IMR-90 (cell line): ENCODE measurements at regions not wholly inside any gene's neighbourhood (a gene's known extent, or its start where the extent isn't known, plus 50 kb on each side); places are given as distances from the start of the nearest gene placed in this dataset.
A peak's percentile ranks its signal among the peaks of the same experiment; 100 is the strongest.

Experiments used
- ATAC-seq: fragments of 200-7000 bp; cut with Tn5 transposase; 2 replicates; pipeline ENCODE4 v1.9.1; 2020; ENCODE audit warnings: low read depth, mild to moderate bottlenecking, moderate library complexity
- BruUV-seq: library from RNA; stranded (reverse); fragments of 400-500 nt; replicated peaks from 2 replicates; lab custom pipeline; 2021; lab: Mats Ljungman, UMichigan
- CTCF ChIA-PET: fragments of 300-600 bp; formaldehyde crosslinking; extraction: SDS; loops from one replicate; lab custom pipeline; 2021; ENCODE audit warnings: antibody characterized with exemption; lab: Yijun Ruan, JAX
- POLR2A ChIA-PET: fragments of 300-600 bp; sonication (Branson Sonifier 250); formaldehyde crosslinking; loops from one replicate; lab custom pipeline; 2022; ENCODE audit warnings: antibody characterized with exemption; ENCODE audit not compliant: unreplicated experiment; lab: Charles Lee
- DNase-seq: peaks from one replicate; pipeline ENCODE4 v3.0.0; 2013
- H2AFZ ChIP-seq: replicated peaks from 2 replicates; pipeline ENCODE3; 2013; ENCODE audit warnings: low read length, mild to moderate bottlenecking; ENCODE audit not compliant: poor library complexity
- H2AK5ac ChIP-seq: 2 replicates; pipeline ENCODE4 v1.6.1; 2013; ENCODE audit warnings: low read depth, low read length, inconsistent platforms
- H2AK9ac ChIP-seq: replicated peaks from 2 replicates; pipeline ENCODE3; 2013; ENCODE audit warnings: mild to moderate bottlenecking, low read depth, low read length, moderate library complexity; ENCODE audit not compliant: poor library complexity
- H2BK120ac ChIP-seq: 2 replicates; pipeline ENCODE4 v1.6.1; 2013; ENCODE audit warnings: low read depth, low read length, inconsistent platforms
- H2BK15ac ChIP-seq: 3 replicates; pipeline ENCODE4 v1.6.1; 2013; ENCODE audit warnings: low read depth, low read length, inconsistent platforms
- H2BK20ac ChIP-seq: 2 replicates; pipeline ENCODE4 v1.6.1; 2013; ENCODE audit warnings: low read depth, mild to moderate bottlenecking, inconsistent platforms, low read length, moderate library complexity
- H2BK5ac ChIP-seq: 2 replicates; pipeline ENCODE4 v1.6.1; 2013; ENCODE audit warnings: mild to moderate bottlenecking, low read depth, low read length, inconsistent platforms; ENCODE audit not compliant: poor library complexity, severe bottlenecking
- H3K14ac ChIP-seq: replicated peaks from 2 replicates; pipeline ENCODE4 v1.6.1; 2013; ENCODE audit warnings: low read depth, low read length, inconsistent platforms
- H3K18ac ChIP-seq: 2 replicates; pipeline ENCODE4 v1.6.1; 2013; ENCODE audit warnings: low read depth, low read length, control low read depth
- H3K23ac ChIP-seq: 2 replicates; pipeline ENCODE4 v1.6.1; 2013; ENCODE audit warnings: low read depth, low read length, inconsistent platforms
- H3K27ac ChIP-seq: 2 replicates; pipeline ENCODE4 v1.5.1; 2013; ENCODE audit warnings: mild to moderate bottlenecking, control low read depth, low read length; ENCODE audit not compliant: insufficient read depth
- H3K27me3 ChIP-seq: 2 replicates; pipeline ENCODE4 v1.6.1; 2013; ENCODE audit warnings: low read length; ENCODE audit not compliant: control insufficient read depth, insufficient read depth
- H3K36me3 ChIP-seq: 2 replicates; pipeline ENCODE4 v1.6.1; 2013; ENCODE audit warnings: low read length, mixed read lengths; ENCODE audit not compliant: control insufficient read depth, insufficient read depth
- H3K4ac ChIP-seq: 2 replicates; pipeline ENCODE4 v1.6.1; 2013; ENCODE audit warnings: low read depth, low read length, inconsistent platforms
- H3K4me1 ChIP-seq: 2 replicates; pipeline ENCODE4 v1.6.1; 2013; ENCODE audit warnings: low read length, mixed read lengths; ENCODE audit not compliant: control insufficient read depth, insufficient read depth
- H3K4me2 ChIP-seq: 2 replicates; pipeline ENCODE4 v1.6.1; 2013; ENCODE audit warnings: low read depth, mild to moderate bottlenecking, control low read depth, low read length, moderate library complexity
- H3K4me3 ChIP-seq: 2 replicates; pipeline ENCODE4 v1.5.1; 2013; ENCODE audit warnings: low read depth, mild to moderate bottlenecking, control low read depth, low read length, moderate library complexity; ENCODE audit not compliant: insufficient read depth
- H3K56ac ChIP-seq: 2 replicates; pipeline ENCODE4 v1.6.1; 2013; ENCODE audit warnings: low read length, inconsistent platforms; ENCODE audit not compliant: insufficient read depth; ENCODE audit errors: extremely low read depth
- H3K79me1 ChIP-seq, 2 experiments: 2 replicates each; pipeline ENCODE4 v1.6.1; 2013; ENCODE audit warnings: low read length in 2 of 2, inconsistent platforms in 1 of 2, low read depth in 1 of 2
- H3K9ac ChIP-seq: 2 replicates; pipeline ENCODE4 v1.6.1; 2013; ENCODE audit warnings: low read depth, low read length, control low read depth
- H3K9me1 ChIP-seq: 2 replicates; pipeline ENCODE4 v1.6.1; 2013; ENCODE audit warnings: low read length, inconsistent platforms; ENCODE audit not compliant: insufficient read depth
- H3K9me3 ChIP-seq: 2 replicates; pipeline ENCODE4 v1.6.1; 2013; ENCODE audit warnings: low read length; ENCODE audit not compliant: control insufficient read depth, insufficient read depth
- H4K20me1 ChIP-seq: 2 replicates; pipeline ENCODE4 v1.6.1; 2013; ENCODE audit warnings: low read length, inconsistent platforms; ENCODE audit not compliant: insufficient read depth
- H4K5ac ChIP-seq: 2 replicates; pipeline ENCODE4 v1.6.1; 2013; ENCODE audit warnings: mild to moderate bottlenecking, low read depth, low read length, control low read depth
- H4K8ac ChIP-seq, 2 experiments: 2 replicates each; pipeline ENCODE4 v1.6.1; 2013; ENCODE audit warnings: low read depth in 2 of 2, low read length in 2 of 2, control low read depth in 1 of 2, inconsistent platforms in 1 of 2
- H4K91ac ChIP-seq: 2 replicates; pipeline ENCODE4 v1.6.1; 2013; ENCODE audit warnings: low read depth, low read length, inconsistent platforms; ENCODE audit not compliant: insufficient read depth
- BHLHE40 ChIP-seq: fragments of 150-350 bp; IDR thresholded peaks from 2 replicates; pipeline ENCODE4 v1.6.1; 2016; ENCODE audit warnings: mild to moderate bottlenecking, low read depth, low read length
- MAZ ChIP-seq: IDR thresholded peaks from 2 replicates; pipeline ENCODE4 v1.6.1; 2012; ENCODE audit warnings: low read depth, mild to moderate bottlenecking, low read length, improper control_type of control experiment, moderate library complexity, borderline replicate concordance
- NFE2L2 ChIP-seq: fragments of 150-350 bp; IDR thresholded peaks from 2 replicates; pipeline ENCODE4 v1.6.1; 2016; ENCODE audit warnings: low read depth, mild to moderate bottlenecking, low read length
- RAD21 ChIP-seq: IDR thresholded peaks from 2 replicates; pipeline ENCODE4 v1.6.1; 2012; ENCODE audit warnings: low read length, improper control_type of control experiment
- RCOR1 ChIP-seq: IDR thresholded peaks from 2 replicates; pipeline ENCODE4 v1.6.1; 2012; ENCODE audit warnings: mild to moderate bottlenecking, low read length, improper control_type of control experiment; ENCODE audit not compliant: insufficient replicate concordance
- WGBS, 2 experiments: methylation state at CpG; one replicate each; pipeline versions ENCODE4 v1.1.5 to v1.1.7; 2013; ENCODE audit warnings: missing lambda C conversion rate in 2 of 2; ENCODE audit not compliant: insufficient read length in 1 of 2; ENCODE audit errors: extremely low coverage in 2 of 2; 5-methylcytosine and 5-hydroxymethylcytosine counted together
- dilution Hi-C: fragments of 300-500 bp; cut with HindIII; formaldehyde crosslinking; loops from one replicate; pipeline ENCODE4 v1.14.3; 2018; ENCODE audit warnings: low sequenced_read_pairs; ENCODE audit not compliant: unreplicated experiment
- in situ Hi-C: fragments of 300-500 bp; cut with MboI; formaldehyde crosslinking; loops from 3 replicates; pipeline ENCODE4 v1.14.3; 2019; ENCODE audit warnings: low sequenced_read_pairs, inconsistent platforms, mixed read lengths
- intact Hi-C: fragments of 100-400 bp; cut with micrococcal nuclease; formaldehyde crosslinking; loops from 2 replicates; pipeline ENCODE4 v1.10.0; 2022

DNA sequence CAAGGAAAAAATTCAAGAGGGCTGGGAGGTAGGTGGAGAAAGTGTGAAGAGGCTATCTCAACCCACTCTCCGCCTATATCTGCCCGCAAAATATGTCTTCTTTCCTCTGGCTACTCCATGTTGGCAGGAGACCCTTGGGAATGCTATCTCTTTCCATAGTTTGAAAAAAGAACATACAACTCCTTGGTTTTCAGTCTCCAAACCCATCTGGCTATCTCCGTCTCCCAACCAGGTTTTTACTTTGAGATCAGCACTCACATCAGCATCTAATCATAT is 109.9 kb upstream of the IFNE start:
- peak overlapping the region; percentile 92 for H2BK120ac ChIP-seq
- H3K56ac ChIP-seq = peak overlapping the region; percentile 72
- no peak overlapping the region for H3K9ac ChIP-seq
- H4K5ac ChIP-seq = peak overlapping the region; percentile 79
- H2AK9ac ChIP-seq = no peak overlapping the region
- peaks cover 7 to 9% of the 10 kb centered on the region in 2 experiments; a peak in 2 of 4 replicates for H3K79me1 ChIP-seq
- H3K27me3 ChIP-seq = no peaks in the 10 kb centered on the region
- H2BK5ac ChIP-seq = peak overlapping the region; percentile 92
- CTCF ChIA-PET = interaction anchor here (1.3 kb wide), 1 partner anchor 58 kb away, joined by 4 read pairs; no protein-coding TSS in a partner anchor
- H2BK20ac ChIP-seq = peak overlapping the region; percentile 89
- DNase-seq (no peak), ATAC-seq (no peak; the same call in 1 of the 2 replicates)
- 91% methylated on average over 1 of the region's 3 CpGs; no CpG with 5 or more reads in 1 of the 2 experiments for WGBS, 2 experiments
- peak overlapping the region; percentile 18 for H2AK5ac ChIP-seq
- in situ Hi-C loops = loop anchor here (10.0 to 25.0 kb wide), 3 partner anchors 63 to 395 kb away; partner anchors contain the start of genes CDKN2A and CDKN2B-AS1
- H4K91ac ChIP-seq = peak overlapping the region; percentile 82
- peak overlapping the region; percentile 85 for H3K18ac ChIP-seq
- H3K27ac ChIP-seq = peak overlapping the region; percentile 77
- intact Hi-C loops = no loop called here
- H3K36me3 ChIP-seq = no peaks in the 10 kb centered on the region
- BruUV-seq = no TSS peak
- peak overlapping the region; percentile 4; the same call in 1 of the 2 replicates for H3K4me2 ChIP-seq
- TF ChIP-seq RAD21 = no peak
- TF ChIP-seq NFE2L2 = no peak
- TF ChIP-seq MAZ = no peak
- TF ChIP-seq RCOR1 = no peak
- no peak for TF ChIP-seq BHLHE40
- H3K9me1 ChIP-seq = no peaks in the 10 kb centered on the region
- H3K4ac ChIP-seq = peak overlapping the region; percentile 85
- H3K4me3 ChIP-seq = no peak overlapping the region
- peak overlapping the region; percentile 80 for H3K14ac ChIP-seq
- peak overlapping the region; percentile 60 to 88 for H4K8ac ChIP-seq
- H3K23ac ChIP-seq = peak overlapping the region; percentile 66; the same call in 1 of the 2 replicates
- dilution Hi-C loops = no loop called here
- peaks cover 2% of the 10 kb centered on the region; the same call in 1 of the 2 replicates for H3K4me1 ChIP-seq
- H2BK15ac ChIP-seq = peak overlapping the region; percentile 68
- POLR2A ChIA-PET = interaction anchor here (0.5 kb wide), 1 partner anchor 777 kb away, joined by 4 read pairs; no protein-coding TSS in a partner anchor
- no peak overlapping the region for H2AFZ ChIP-seq
- no peaks in the 10 kb centered on the region for H3K9me3 ChIP-seq
- H4K20me1 ChIP-seq = no peaks in the 10 kb centered on the region
